ENCODE measurements at regions not wholly inside any gene's neighbourhood (a gene's known extent, or its start where the extent isn't known, plus 50 kb on each side); places are given as distances from the start of the nearest gene placed in this dataset.

DNA sequence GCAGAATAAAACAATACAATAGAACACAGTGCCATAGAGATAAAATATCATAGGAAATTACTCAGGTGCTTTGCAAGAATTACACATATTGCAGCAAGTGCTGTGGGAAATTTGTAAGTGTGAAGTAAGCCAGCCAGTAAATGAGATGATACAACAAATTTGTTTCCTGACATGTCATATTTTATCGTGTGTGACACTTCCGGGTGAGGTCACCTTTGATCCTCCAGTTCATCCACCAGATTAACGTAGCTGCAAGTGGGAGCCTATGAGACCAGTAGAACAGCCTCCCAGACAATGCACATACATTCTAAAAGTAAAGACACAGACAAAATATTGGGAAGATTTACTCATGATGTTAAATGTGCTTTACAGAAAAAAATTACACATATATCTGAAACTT is 72.2 kb downstream of the PRDM9 start:
- DNase-seq: no peak

DNA sequence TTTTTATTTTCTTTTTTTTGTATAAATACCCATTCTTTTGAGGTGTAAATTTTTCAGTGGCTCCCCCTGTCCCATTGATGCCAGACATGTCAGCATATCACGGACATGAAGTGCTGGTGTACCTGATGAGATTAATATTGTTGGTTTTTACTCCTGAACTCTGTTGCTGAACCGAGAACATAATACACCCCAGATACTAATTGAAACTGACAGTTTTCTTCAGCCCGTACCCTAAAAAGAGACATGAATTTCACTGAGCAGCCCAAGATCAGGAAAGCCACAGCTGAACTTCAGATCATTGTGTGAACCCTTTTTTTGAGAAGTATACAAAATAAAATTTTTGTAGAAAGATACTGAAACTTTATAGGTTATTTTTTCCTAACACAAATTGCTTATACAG is 75.7 kb downstream of the PRDM9 start:
- no peak for DNase-seq

DNA sequence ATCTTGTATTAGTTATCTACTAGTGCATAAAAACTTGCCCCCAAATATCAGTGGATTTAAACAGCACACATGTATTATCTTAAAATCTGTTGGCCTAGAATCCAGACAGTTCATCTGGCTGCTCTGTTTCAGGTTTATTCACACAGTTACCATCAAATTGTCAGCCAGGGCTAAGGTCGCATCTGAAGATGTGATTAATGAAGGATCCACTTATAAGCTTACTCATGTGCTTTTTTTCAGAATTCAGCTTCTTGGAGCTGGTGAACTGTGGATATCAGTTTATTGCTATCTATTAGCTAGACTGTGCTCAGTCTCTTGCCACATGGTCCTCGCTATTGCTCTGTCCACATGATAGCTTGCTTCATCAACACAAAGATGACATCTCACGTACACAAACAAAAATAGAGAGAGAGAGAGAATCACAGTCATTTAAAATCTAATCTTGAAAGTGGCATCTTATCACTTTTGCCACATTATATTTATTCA is 81.5 kb downstream of the PRDM9 start:
- DNase-seq: no peak

DNA sequence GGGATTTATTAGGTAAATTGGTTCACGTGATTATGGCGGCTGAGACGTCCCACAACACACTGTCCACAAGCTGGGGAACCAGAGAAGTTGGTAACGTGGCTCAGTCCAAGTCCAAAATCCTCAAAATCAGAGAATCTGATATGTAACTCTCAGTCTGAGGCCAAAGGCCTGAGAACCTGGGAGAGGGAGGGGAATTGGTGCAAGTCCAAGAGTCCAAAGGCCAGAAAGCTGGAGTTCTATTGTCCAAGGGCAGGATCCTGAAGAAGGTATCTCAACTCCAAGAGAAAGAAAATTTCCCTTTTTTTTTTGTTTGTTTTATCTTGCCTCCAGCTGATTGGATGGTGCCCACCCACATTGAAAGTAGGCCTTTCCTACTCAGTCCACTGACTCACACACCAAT is 83.8 kb downstream of the PRDM9 start:
- no peak for DNase-seq

DNA sequence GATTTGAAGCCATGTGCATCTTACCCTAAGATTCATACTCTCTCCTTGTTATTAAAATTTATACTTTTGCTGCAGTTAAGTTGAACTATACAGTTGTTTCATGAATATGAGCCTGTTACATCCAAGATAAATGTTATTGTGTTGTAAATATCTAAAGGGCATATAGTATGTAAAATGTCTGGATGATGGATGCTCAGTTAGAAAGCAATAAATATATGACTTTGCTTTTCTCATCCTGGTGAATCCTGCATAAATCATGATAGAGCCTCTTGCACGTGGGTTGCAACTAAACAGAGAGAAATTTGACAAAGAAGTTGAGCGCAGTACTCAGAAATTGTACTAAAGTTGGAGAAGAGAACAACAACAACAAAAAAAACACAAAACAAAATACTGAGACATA is 99.5 kb downstream of the PRDM9 start:
- no peak for DNase-seq

DNA sequence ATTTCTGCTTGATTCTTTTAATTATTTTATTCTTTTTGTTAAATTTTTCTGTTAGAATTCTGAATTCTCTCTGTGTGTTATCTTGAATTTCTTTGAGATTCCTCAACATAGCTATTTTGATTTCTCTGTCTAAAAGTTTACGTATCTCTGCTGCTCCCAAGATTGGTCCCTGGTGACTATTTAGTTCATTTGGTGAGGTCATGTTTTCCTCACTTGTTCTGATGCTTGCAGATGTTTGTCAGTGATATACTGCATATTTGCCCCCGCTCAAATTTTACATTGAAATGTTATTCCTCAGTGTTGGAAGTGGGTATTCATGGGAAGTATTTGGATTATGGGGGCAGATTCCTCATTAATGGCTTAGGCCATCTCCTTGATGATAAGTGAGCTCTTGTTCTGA is 105.3 kb downstream of the PRDM9 start:
- DNase-seq: no peak

DNA sequence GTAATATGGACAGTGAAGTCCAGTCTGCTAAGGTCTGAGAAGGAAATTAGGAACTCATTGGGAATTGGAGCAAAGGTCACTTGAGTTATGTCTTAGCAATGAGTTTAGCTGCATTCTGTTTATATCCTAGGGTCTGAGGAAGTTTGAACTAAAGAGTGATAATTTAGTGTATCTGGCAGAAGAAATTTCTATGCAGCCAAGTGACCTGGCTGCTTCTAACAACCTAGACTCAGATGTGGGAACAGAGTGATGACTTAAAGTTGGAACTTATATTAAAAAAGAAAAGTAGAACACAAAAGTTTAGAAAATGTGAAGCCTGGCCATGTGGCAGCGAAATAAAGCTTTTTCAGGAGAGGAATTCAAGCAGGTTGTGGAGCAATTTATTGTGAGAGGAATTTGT is 106.2 kb downstream of the PRDM9 start:
- DNase-seq: no peak

DNA sequence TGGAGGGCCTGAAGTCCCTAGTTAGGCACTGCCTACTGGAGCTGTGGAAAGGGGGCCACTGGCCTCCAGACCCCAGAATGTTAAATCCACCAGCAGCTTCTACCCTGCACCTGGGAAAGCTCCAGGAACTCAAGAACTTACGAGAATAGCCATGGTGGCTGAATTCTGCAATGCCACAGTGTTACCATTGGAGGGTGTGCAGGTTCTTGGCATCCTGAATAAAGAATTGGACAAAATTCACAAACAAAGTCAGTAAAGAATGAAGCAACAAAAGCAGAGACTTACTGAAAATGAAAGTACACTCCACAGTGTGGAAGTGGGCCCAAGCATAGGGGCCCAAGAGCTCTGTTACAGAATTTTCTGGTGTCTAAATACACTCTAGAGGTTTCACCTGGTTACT is 107.0 kb downstream of the PRDM9 start:
- DNase-seq: no peak

DNA sequence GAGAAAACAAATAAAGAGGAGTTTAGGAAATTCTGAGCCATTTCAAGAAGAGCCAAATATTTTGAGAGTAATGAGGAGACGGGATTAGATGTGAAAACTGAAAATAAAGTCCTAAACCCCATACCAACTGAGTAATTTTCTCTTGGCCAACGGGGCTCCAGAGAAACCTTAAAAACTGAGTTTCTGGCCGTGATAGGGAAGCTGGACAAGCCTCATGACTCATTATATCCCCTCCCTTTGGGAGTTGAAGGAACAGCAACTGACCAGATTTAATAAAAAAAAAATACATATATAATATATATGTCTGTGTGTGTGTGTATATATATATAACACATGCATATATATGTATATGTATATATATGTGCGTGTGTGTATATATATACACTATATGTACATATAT is 119.6 kb downstream of the PRDM9 start:
- DNase-seq: no peak

DNA sequence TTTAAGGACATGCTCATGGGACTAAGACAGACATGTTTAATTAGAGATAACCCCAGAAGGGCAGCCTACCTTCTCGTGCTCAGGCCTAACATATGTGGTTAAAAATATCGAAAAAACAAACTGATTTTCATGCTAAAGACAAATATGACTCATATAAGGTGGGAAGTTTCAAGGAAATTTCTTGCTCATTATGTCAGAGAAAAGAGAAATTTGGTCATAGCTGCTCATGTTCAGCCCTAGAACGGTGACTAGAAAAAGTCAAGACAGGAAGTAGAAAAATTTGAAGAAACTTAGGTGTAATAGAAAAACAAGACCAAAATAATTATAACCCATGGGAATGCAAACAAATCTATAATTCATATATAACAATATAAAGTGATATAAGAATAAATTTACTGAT is 120.6 kb downstream of the PRDM9 start:
- no peak for DNase-seq

DNA sequence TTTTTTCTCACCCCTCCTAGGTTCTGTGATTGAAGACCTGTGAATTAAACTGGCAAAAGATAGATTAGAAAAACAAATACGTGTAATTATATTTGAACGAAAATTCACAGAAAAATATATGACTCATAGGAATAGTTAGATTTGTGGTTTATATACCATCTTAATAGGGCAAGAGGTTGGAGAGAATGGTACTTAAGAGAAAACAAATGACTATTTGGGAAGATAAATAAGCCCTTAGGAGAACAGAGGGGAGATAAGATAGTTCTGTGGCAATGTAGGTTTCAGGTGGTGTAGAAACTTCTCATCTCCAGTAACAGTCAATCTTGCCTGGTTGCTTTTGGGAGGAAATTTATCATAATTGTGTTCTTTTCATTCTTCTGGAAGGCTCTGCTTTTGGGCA is 122.0 kb downstream of the PRDM9 start:
- DNase-seq: no peak

DNA sequence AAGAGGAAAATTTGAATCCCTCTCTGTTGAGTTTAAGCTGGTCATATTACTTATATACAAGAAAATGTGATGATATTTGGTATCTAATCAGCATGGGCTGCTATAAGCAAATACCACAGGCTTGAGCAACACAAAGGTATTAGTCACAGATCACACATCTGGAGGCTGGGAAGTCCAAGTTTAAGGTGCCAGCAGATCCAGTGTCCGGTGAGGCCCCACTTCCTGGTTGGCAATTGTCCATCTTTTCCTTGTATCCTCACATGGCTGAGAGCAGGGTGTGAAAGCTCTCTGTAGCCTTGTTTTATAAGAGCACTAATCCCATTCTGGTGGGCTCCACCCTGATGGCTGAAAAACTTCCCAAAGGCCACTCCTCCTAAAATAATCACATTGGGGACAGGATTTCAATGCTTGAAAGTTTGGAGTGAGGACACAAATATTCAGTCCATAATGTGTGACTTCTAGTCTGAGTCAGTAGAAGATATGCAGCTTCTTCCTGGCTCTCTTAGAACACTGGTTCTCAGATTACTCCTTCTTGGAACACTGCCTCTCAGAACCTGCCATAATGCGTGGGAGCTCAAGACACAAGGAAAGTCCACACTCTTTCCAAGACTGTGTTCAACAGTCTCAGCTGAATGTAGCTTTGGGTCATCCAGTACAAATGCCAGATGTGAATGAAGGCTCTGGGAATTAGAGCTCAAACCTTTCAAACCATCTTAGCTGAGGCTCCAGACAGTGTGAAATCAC is 124.1 kb downstream of the PRDM9 start:
- DNase-seq: no peak

DNA sequence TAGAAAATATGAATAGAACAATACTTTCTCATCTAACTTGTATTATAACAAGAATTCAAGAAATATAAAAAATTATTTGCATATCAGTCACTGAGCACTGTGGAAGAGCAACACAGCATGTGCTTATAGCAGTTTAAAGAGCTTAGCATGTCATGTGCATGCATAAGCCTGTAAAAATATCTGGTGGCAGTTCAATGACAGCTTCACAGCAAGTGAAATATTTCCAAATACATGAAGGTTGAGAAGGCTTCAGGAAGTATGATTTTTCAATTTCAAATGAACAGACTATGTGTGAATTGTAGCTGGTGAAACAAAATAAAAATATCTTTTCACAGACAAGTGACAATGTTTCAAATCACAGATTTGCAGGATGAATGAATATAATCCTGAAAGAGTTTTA is 128.5 kb downstream of the PRDM9 start:
- DNase-seq: no peak

DNA sequence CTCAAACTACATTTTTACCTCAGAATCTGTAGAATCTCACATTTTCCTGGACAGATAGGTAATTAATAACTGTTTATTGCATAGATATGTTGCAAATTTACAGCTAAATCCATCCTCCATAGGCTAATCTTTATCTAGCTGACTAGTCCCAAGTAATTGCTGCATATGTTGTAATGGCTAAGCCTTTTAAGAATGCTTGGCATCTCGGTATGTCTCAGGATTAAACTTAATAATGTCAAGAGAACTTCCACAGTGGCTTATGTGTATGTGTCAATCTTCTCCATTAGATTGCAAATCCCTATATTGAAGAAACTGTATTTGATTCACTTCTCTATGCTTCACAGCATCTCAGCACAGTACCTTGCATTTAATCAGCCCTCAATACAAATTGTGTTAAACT is 131.9 kb downstream of the PRDM9 start:
- no peak for DNase-seq

DNA sequence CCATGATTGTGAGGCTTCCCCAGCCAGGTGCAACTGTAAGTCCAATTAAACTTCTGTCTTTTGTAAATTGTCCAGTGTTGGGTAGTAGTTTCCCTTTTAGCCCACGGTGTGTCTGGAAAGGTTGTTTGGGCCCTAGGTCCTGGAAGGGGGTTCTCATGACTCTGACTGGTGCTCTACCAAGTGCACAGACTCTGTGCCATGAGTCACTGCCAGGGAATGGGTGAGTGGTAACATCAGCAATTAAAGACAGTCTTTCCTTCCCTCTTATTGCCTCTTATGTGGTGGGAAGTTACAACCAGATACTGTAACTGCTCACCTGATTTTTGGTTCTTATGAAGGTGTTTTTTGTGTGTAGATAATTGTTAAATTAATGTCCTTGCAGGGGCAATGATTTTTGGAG is 141.2 kb downstream of the PRDM9 start:
- DNase-seq: no peak

DNA sequence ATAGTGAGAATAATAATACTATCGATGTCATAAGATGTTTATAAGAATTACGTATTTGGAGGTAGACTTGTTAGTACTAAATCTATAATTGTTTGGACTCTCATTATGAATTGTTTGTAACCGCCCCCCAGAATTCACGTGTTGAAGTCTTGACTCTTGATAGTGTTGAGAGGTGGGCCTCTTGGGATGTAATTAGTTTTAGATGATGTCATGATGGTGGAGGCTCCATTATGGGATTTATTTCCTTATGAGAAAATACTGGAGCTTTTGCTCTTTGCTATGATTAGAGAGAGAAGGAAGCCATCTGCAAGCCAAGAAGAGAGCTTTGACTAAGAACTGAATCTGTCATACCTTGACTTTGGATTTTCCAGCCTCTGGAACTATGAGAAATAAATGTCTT is 142.2 kb downstream of the PRDM9 start:
- DNase-seq: no peak

DNA sequence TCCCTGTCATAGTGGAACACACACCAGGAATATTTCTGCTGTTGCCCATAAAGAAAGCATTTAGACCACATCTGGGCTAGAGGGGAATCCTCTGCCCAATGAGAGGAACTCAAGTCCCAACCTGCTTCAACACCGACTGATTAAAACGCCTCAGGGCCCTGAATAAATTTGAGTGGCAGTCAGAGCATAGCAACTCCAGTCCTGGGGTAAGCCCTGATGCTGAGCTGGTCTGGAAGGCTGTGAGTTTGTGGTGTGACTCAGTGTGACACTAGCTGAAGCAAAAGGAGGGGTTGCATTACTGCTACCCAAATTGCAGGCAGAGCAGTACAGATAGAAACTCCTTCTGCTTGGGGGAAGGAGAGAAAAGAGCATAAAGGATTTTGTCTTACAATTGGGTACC is 148.3 kb downstream of the PRDM9 start:
- DNase-seq: no peak

DNA sequence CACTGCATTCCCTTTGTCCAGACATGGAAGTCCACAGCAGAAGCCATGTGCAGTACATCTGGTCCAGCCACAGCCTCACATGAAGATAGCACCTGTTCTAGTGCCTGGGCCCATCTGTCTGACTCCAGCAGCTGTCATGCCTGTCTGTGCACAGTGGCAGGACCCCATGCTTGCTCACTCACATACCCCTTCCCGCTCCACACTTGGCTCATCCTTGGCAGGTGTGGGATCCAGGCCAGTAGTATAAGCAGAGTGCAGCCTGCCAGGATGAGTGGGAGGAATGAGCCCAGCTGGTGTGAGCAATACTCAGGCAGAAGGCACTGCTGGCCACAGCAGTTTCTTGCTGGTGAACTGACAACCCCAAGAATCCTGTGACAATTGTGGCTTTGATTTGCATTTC is 168.0 kb downstream of the PRDM9 start:
- DNase-seq: no peak

DNA sequence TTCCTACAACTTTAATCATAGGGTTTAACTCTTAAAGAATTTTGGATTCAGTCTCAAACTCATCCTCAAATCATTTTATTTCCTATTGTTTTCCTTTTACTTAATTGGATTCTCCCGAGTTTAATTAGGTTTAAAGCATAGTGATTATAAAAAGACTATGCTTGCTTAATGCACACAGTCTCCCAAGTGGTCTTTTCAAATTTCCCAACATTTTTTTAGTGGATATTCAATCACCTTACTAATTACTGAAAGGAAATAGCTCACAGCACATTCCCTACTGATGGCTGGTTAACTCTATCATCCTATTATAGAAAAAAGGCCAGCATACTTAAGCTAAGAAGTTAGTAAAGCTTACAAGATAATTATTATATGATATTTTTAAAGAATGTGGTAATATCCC is 170.6 kb downstream of the PRDM9 start:
- no peak for DNase-seq

DNA sequence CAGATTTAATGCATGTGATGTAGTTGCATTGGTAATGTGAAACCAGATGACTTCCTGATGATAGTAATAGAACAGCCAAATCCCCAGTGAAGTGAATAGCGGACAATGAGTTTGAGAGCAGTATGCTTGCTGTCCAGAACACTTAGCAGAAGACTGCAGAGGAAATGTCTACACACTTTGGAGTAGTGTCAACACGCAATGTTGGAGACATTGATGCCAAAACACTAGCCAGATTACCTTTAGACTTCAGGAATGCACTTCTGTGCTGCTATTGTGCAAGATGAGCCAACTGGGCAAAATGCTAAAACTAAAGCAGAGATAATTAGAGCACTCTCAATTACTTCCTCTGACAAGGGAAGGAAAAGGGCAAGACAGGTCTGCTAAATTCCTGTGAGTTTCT is 176.7 kb downstream of the PRDM9 start:
- no peak for DNase-seq

DNA sequence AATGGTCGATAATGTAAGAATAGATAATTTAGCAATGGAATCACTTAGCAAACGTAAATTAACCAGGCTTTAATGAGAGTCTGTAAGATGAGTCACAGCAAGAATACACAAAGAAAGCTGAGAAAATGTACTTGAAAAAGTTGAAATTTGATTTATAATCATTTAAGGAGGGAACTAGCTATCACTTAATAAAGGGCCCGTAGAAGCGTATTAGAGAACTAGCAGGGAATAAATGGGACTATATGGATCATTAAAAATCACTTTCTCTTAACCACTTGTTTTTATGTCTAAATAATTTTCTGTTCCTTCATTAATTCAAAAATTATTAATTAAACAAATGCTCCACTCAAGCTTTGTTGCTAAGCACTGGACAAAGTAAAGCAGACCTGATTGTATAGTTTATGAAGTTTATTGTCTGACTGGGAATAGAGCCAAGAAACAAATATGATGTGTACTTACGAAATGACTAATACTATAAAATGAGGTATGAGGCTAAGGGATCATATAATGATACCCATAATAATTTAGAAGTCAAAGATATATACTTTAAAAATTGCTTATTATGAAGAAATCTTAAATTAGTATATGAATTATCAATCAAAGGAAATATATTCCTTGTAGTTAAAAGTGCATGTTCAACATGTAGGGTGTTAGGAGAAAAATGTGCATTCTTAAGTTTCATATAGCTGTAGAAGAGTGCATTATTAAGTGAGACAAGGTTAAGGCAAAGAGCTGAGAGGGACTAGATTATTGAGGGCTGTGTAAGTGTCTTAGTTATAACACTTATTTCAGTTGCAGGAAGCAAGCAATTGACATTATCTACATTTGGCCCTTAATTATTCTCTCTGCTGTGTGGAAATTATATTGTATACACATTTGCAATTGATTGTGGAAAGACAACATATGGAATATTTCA is 196.8 kb downstream of the PRDM9 start:
- no peak for DNase-seq

DNA sequence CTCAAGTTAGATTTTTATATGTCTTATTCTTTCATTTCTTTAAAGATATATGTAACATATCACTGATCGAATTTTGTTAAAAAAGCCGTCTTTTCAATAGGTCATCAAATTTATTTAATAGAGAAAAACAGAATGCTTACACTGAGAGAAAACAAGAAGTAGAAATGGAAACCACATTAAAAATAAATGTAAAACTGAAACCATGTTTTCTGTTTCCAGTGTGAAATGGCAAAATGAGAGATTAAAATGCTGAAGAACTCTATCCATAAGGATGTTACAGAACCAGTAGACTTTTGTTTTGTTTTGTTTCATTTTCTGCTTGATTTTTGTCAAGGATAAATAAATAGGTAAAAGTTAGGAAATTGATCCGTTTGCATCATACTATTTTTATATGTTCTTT is 210.1 kb downstream of the PRDM9 start:
- no peak for DNase-seq

DNA sequence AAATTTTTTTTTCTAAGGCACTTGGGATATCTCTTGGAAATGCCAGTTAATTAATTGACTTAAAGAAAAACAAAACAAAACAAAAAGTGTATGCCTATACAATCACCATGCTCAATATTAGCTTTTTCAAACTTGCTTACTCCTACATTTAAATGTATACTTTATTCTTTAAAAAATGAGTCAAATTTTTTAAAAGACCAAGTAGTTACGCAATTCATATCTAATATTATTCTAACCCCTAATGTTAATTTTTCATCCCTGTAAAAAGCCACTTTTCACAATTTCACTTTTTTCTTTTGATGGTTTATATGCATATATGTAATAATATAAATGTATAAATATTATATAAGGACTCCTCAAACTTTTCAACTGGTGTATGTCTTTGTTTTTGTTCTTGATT is 211.2 kb downstream of the PRDM9 start:
- DNase-seq: no peak

DNA sequence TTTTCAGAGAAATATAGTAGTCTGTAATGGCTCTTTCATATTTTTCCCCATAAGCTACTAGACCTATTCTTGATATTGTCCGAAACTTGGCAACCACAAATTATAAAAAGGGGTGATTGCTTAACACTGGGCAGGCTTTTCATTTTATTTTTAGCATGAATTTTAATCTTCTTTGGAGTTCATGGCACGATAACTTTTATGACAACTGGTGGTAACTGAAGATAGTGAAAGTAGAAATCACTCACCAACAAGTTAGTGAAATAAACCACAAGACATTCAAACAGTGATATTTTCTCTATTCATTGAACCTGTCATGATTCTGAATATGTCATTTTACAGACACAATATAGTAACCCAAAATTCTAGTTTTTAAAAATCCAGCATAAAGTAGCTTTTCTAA is 213.9 kb downstream of the PRDM9 start:
- no peak for DNase-seq

Data from right forelimb (tissue), 1 donor.